Gastroesophageal sphincter (tissue), 3 donors: ENCODE measurements at regions not wholly inside any gene's neighbourhood (a gene's known extent, or its start where the extent isn't known, plus 50 kb on each side); places are given as distances from the start of the nearest gene placed in this dataset.

ENCODE experiments used
- CTCF ChIP-seq, 4 experiments: fragments of 200-600 bp in 2 of 4; fragments of 450-650 bp in 2 of 4; sonication (generic) in 1 of 4; IDR thresholded peaks; one replicate each; pipeline ENCODE4 v1.5.1; 2017 to 2019; ENCODE audit warnings: antibody characterized with exemption in 4 of 4, mild to moderate bottlenecking in 2 of 4, moderate library complexity in 2 of 4
- EP300 ChIP-seq: sonication (generic); formaldehyde crosslinking; IDR thresholded peaks from one replicate; pipeline ENCODE4 v1.6.1; 2017; ENCODE audit warnings: antibody characterized with exemption, mild to moderate bottlenecking

- TF ChIP-seq CTCF (IDR thresholded peaks at IDR 0.05) (no peak), EP300 (no peak)
Measured at GRCh38 chr13:37294472-37294871, 189.0 kb upstream of the CSNK1A1L start.
